PC-9 (cell line): ENCODE measurements at regions not wholly inside any gene's neighbourhood (a gene's known extent, or its start where the extent isn't known, plus 50 kb on each side); places are given as distances from the start of the nearest gene placed in this dataset.
"Not testable (repeated sequence)": the region's sequence is repeated elsewhere in the genome, so short reads cannot be mapped to it uniquely, and the experiment has no call there.

Experiments
- CTCF ChIP-seq: fragments of 200-600 bp; sonication (generic); conservative IDR thresholded peaks from 2 replicates; pipeline ENCODE4 v1.6.1; 2017; ENCODE audit warnings: mixed run types, antibody characterized with exemption, mild to moderate bottlenecking, moderate library complexity
- EZH2 ChIP-seq: fragments of 200-600 bp; sonication (generic); IDR thresholded peaks from 2 replicates; pipeline ENCODE4 v1.8.0; 2017; ENCODE audit warnings: antibody characterized with exemption, low read depth

GRCh38 chr1:120640261-120641013 lies 83.3 kb upstream of the NBPF26 start:
- not testable (repeated sequence) for TF ChIP-seq CTCF, EZH2
